ENCODE measurements at regions not wholly inside any gene's neighbourhood (a gene's known extent, or its start where the extent isn't known, plus 50 kb on each side); places are given as distances from the start of the nearest gene placed in this dataset.

- CTCF ChIA-PET, result no interaction called here
- dilution Hi-C loops (cut with MboI; ENCODE audit: extremely low pct_ligation_motif_present, low sequenced_read_pairs) (no loop called here), intact Hi-C loops (cut with micrococcal nuclease) (no loop called here)
- POLR2A ChIA-PET, result no interaction called here
- no peak for FAIRE-seq
- Histone ChIP-seq H3K27me3 (ENCODE audit: control insufficient read depth in 2 of 2, insufficient read depth in 2 of 2, low read length in 2 of 2) (no peaks in the 10 kb centered on the region), H3K4me1 (ENCODE audit: control insufficient read depth, extremely low read depth, insufficient read depth, low read length) (no peaks in the 10 kb centered on the region), H3K9ac (replicated peaks; ENCODE audit: extremely low read depth, insufficient read depth, low read length) (no peak overlapping the region), H3K9me1 (replicated peaks; ENCODE audit: control insufficient read depth, extremely low read depth, insufficient read depth, low read length) (no peaks in the 10 kb centered on the region), H3K27ac (ENCODE audit: insufficient read depth, low read depth, low read length) (no peak overlapping the region), H2AFZ (ENCODE audit: low read depth, low read length) (no peak overlapping the region), H3K9me3 (replicated peaks; ENCODE audit: control insufficient read depth, insufficient read depth, low read length) (no peaks in the 10 kb centered on the region), H3K4me2 (ENCODE audit: insufficient read depth, low read length) (no peak overlapping the region), H4K20me1 (replicated peaks; ENCODE audit: control insufficient read depth, extremely low read depth, insufficient read depth, low read length) (no peaks in the 10 kb centered on the region), H3K36me3 (ENCODE audit: control insufficient read depth in 2 of 2, extremely low read depth in 1 of 2, insufficient read depth in 2 of 2, low read length in 2 of 2) (no peaks in the 10 kb centered on the region), H3K79me2 (ENCODE audit: control insufficient read depth, insufficient read depth, low read length) (no peaks in the 10 kb centered on the region), H3K4me3 (replicated peaks in 1 of 3; ENCODE audit: insufficient read depth in 1 of 3, low read depth in 1 of 3, low read length in 3 of 3) (no peak overlapping the region)
- DNase-seq (ENCODE audit: low read depth, low spot score), result no peak
- no peak for TF ChIP-seq GATA2 (IDR thresholded peaks at IDR 0.05; ENCODE audit: insufficient read depth, insufficient read length, low read depth, low read length)
- no peak for TF ChIP-seq FOS (IDR thresholded peaks at IDR 0.05; ENCODE audit: borderline replicate concordance, insufficient read depth, low read length)
- no peak for TF ChIP-seq MAX (IDR thresholded peaks at IDR 0.05; ENCODE audit: insufficient read depth, insufficient read length)
- no peak for TF ChIP-seq POLR2A (IDR thresholded peaks at IDR 0.05; ENCODE audit: low read depth, low read length)
- no peak for TF ChIP-seq MYC (IDR thresholded peaks at IDR 0.05; ENCODE audit: low read depth, low read length)
- TF ChIP-seq CTCF (IDR thresholded peaks at IDR 0.05; ENCODE audit: extremely low read depth in 1 of 2, insufficient read depth in 1 of 2, low read depth in 1 of 2, low read length in 2 of 2), result no peak
- TF ChIP-seq EZH2 (IDR thresholded peaks at IDR 0.05; ENCODE audit: borderline replicate concordance, low read depth, low read length, severe bottlenecking), result no peak
- no peak for TF ChIP-seq JUN (IDR thresholded peaks at IDR 0.05; ENCODE audit: borderline replicate concordance, insufficient read depth, insufficient read length, low read depth)
- TF ChIP-seq POLR2AphosphoS5 (IDR thresholded peaks at IDR 0.05; ENCODE audit: insufficient read depth, low read depth, low read length), result no peak
- BruUV-seq (replicated peaks), result no TSS peak
Measured at GRCh38 chr4:66564901-66565651, 894.8 kb upstream of the EPHA5 start.

Data from endothelial cell of umbilical vein (primary cell).